GM18505 (cell line): ENCODE measurements at regions not wholly inside any gene's neighbourhood (a gene's known extent, or its start where the extent isn't known, plus 50 kb on each side); places are given as distances from the start of the nearest gene placed in this dataset.
"Not testable (repeated sequence)": the region's sequence is repeated elsewhere in the genome, so short reads cannot be mapped to it uniquely, and the experiment has no call there.

Source experiments
- ATAC-seq: cut with Tn5 transposase; IDR thresholded peaks from one replicate; pipeline ENCODE4 v1.9.1; 2021; ENCODE audit not compliant: unreplicated experiment
- POLR2A ChIP-seq: IDR thresholded peaks from 4 replicates; pipeline ENCODE4 v1.6.1; 2011; ENCODE audit warnings: borderline replicate concordance; ENCODE audit not compliant: insufficient read depth, insufficient read length; ENCODE audit errors: extremely low read depth

GRCh38 chr5:164505791-164506190 is 1000.4 kb downstream of the MAT2B start:
- no peak for TF ChIP-seq POLR2A
- ATAC-seq: no peak

GRCh38 chr5:164518067-164518740 is 1012.8 kb downstream of the MAT2B start:
- no peak for ATAC-seq
- TF ChIP-seq POLR2A: no peak

- ATAC-seq: no peak
- TF ChIP-seq POLR2A: no peak
Measured at GRCh38 chr5:164518741-164519080, 1013.3 kb downstream of the MAT2B start.

GRCh38 chr5:164532235-164532900 is 1026.9 kb downstream of the MAT2B start:
- TF ChIP-seq POLR2A: no peak
- ATAC-seq: no peak

- ATAC-seq: not testable (repeated sequence)
Measured at GRCh38 chr5:164533426-164533825, 1028.0 kb downstream of the MAT2B start.

- TF ChIP-seq POLR2A: no peak
- no peak for ATAC-seq
Measured at GRCh38 chr5:164540174-164540573, 1034.8 kb downstream of the MAT2B start.

GRCh38 chr5:164545507-164545906 is 1040.1 kb downstream of the MAT2B start:
- no peak for ATAC-seq
- TF ChIP-seq POLR2A: no peak

GRCh38 chr5:164553851-164554250 is 1048.4 kb downstream of the MAT2B start:
- ATAC-seq: no peak

GRCh38 chr5:164555809-164556208 is 1050.4 kb downstream of the MAT2B start:
- TF ChIP-seq POLR2A: no peak
- no peak for ATAC-seq

More at GRCh38 chr5:164553851-164554250, 1048.4 kb downstream of the MAT2B start:
- TF ChIP-seq POLR2A: no peak

- ATAC-seq: no peak
- TF ChIP-seq POLR2A: no peak
Measured at GRCh38 chr5:164560216-164560615, 1054.8 kb downstream of the MAT2B start.

- TF ChIP-seq POLR2A: no peak
- ATAC-seq: no peak
Measured at GRCh38 chr5:164561933-164562872, 1056.8 kb downstream of the MAT2B start.

- no peak for ATAC-seq
- no peak for TF ChIP-seq POLR2A
Measured at GRCh38 chr5:164563370-164563769, 1058.0 kb downstream of the MAT2B start.

GRCh38 chr5:164573397-164573796 is 1068.0 kb downstream of the MAT2B start:
- ATAC-seq: no peak
- no peak for TF ChIP-seq POLR2A

GRCh38 chr5:164577201-164577600 is 1071.8 kb downstream of the MAT2B start:
- TF ChIP-seq POLR2A: no peak
- ATAC-seq: no peak

GRCh38 chr5:164577742-164578141 is 1072.3 kb downstream of the MAT2B start:
- no peak for TF ChIP-seq POLR2A
- ATAC-seq: no peak
